ENCODE measurements at regions not wholly inside any gene's neighbourhood (a gene's known extent, or its start where the extent isn't known, plus 50 kb on each side); places are given as distances from the start of the nearest gene placed in this dataset.

GRCh38 chr13:64845110-64845509 lies 2385.0 kb downstream of the PCDH9 start:
- no peak for DNase-seq (ENCODE audit: extremely low spot score)
- ChIA-PET CTCF (interaction anchor here (0.7 kb wide), 1 partner anchor 13 kb away, joined by 3 read pairs; no protein-coding TSS in a partner anchor), POLR2A (no interaction called here)
- TF ChIP-seq ELF4 (IDR thresholded peaks at IDR 0.05) (no peak), LEF1 (IDR thresholded peaks at IDR 0.05; ENCODE audit: borderline replicate concordance) (no peak), ARNT (IDR thresholded peaks at IDR 0.05) (no peak), CTBP1 (IDR thresholded peaks at IDR 0.05; ENCODE audit: borderline replicate concordance) (no peak), HDGF (IDR thresholded peaks at IDR 0.05; ENCODE audit: borderline replicate concordance) (no peak), PKNOX1 (IDR thresholded peaks at IDR 0.05) (no peak), TARDBP (IDR thresholded peaks at IDR 0.05) (no peak), SP1 (IDR thresholded peaks at IDR 0.05) (no peak), FOXK2 (IDR thresholded peaks at IDR 0.05) (no peak), L3MBTL2 (conservative IDR thresholded peaks at IDR 0.05) (no peak; the same call in 1 of the 2 replicates), ZNF384 (IDR thresholded peaks at IDR 0.05) (no peak), SUZ12 (IDR thresholded peaks at IDR 0.05) (no peak), NFRKB (IDR thresholded peaks at IDR 0.05) (no peak), BHLHE40 (IDR thresholded peaks at IDR 0.05; ENCODE audit: borderline replicate concordance) (no peak), FOXA1 (IDR thresholded peaks at IDR 0.05) (no peak), FOXM1 (IDR thresholded peaks at IDR 0.05; ENCODE audit: borderline replicate concordance) (no peak)

- ChIA-PET CTCF (no interaction called here), POLR2A (no interaction called here)
- TF ChIP-seq SUZ12 (IDR thresholded peaks at IDR 0.05) (no peak), FOXK2 (IDR thresholded peaks at IDR 0.05) (no peak), FOXM1 (IDR thresholded peaks at IDR 0.05; ENCODE audit: borderline replicate concordance) (no peak), ZNF384 (IDR thresholded peaks at IDR 0.05) (no peak), FOXA1 (IDR thresholded peaks at IDR 0.05) (no peak), ELF4 (IDR thresholded peaks at IDR 0.05) (no peak), L3MBTL2 (conservative IDR thresholded peaks at IDR 0.05) (no peak), PKNOX1 (IDR thresholded peaks at IDR 0.05) (no peak), LEF1 (IDR thresholded peaks at IDR 0.05; ENCODE audit: borderline replicate concordance) (no peak), CTBP1 (IDR thresholded peaks at IDR 0.05; ENCODE audit: borderline replicate concordance) (no peak), SP1 (IDR thresholded peaks at IDR 0.05) (no peak), NFRKB (IDR thresholded peaks at IDR 0.05) (no peak)
- no peak for DNase-seq (ENCODE audit: extremely low spot score)
These were observed 2411.1 kb downstream of the PCDH9 start for GRCh38 chr13:64819081-64819480.

- ChIA-PET CTCF (no interaction called here), POLR2A (no interaction called here)
- TF ChIP-seq FOXA1 (IDR thresholded peaks at IDR 0.05) (no peak), PKNOX1 (IDR thresholded peaks at IDR 0.05) (no peak), ZNF384 (IDR thresholded peaks at IDR 0.05) (no peak), LEF1 (IDR thresholded peaks at IDR 0.05; ENCODE audit: borderline replicate concordance) (no peak), BHLHE40 (IDR thresholded peaks at IDR 0.05; ENCODE audit: borderline replicate concordance) (no peak), CTBP1 (IDR thresholded peaks at IDR 0.05; ENCODE audit: borderline replicate concordance) (no peak), NFRKB (IDR thresholded peaks at IDR 0.05) (no peak), HDGF (IDR thresholded peaks at IDR 0.05; ENCODE audit: borderline replicate concordance) (no peak), ELF4 (IDR thresholded peaks at IDR 0.05) (no peak), SUZ12 (IDR thresholded peaks at IDR 0.05) (no peak), FOXK2 (IDR thresholded peaks at IDR 0.05) (no peak), SP1 (IDR thresholded peaks at IDR 0.05) (no peak), ARNT (IDR thresholded peaks at IDR 0.05) (no peak)
- DNase-seq (ENCODE audit: extremely low spot score) = no peak
These were observed 2412.4 kb downstream of the PCDH9 start for GRCh38 chr13:64817691-64818090.

GRCh38 chr13:64810750-64811149 lies 2419.4 kb downstream of the PCDH9 start:
- DNase-seq (ENCODE audit: extremely low spot score) = no peak

GRCh38 chr13:64808704-64809103 lies 2421.4 kb downstream of the PCDH9 start:
- ChIA-PET POLR2A (no interaction called here), CTCF (no interaction called here)
- no peak for TF ChIP-seq NFRKB (IDR thresholded peaks at IDR 0.05)
- no peak for TF ChIP-seq SUZ12 (IDR thresholded peaks at IDR 0.05)
- no peak for TF ChIP-seq HDGF (IDR thresholded peaks at IDR 0.05; ENCODE audit: borderline replicate concordance)
- no peak for TF ChIP-seq CTBP1 (IDR thresholded peaks at IDR 0.05; ENCODE audit: borderline replicate concordance)
- no peak for TF ChIP-seq ELF4 (IDR thresholded peaks at IDR 0.05)
- no peak for TF ChIP-seq ZNF384 (IDR thresholded peaks at IDR 0.05)
- TF ChIP-seq PKNOX1 (IDR thresholded peaks at IDR 0.05) = no peak
- TF ChIP-seq FOXA1 (IDR thresholded peaks at IDR 0.05) = no peak
- TF ChIP-seq ARNT (IDR thresholded peaks at IDR 0.05) = no peak
- TF ChIP-seq BHLHE40 (IDR thresholded peaks at IDR 0.05; ENCODE audit: borderline replicate concordance) = no peak
- no peak for TF ChIP-seq TARDBP (IDR thresholded peaks at IDR 0.05)
- TF ChIP-seq LEF1 (IDR thresholded peaks at IDR 0.05; ENCODE audit: borderline replicate concordance) = no peak
- no peak for TF ChIP-seq L3MBTL2 (conservative IDR thresholded peaks at IDR 0.05)
- TF ChIP-seq SP1 (IDR thresholded peaks at IDR 0.05) = no peak
- TF ChIP-seq FOXM1 (IDR thresholded peaks at IDR 0.05; ENCODE audit: borderline replicate concordance) = no peak
- no peak for TF ChIP-seq FOXK2 (IDR thresholded peaks at IDR 0.05)
- DNase-seq (ENCODE audit: extremely low spot score) = no peak

More at GRCh38 chr13:64810750-64811149, 2419.4 kb downstream of the PCDH9 start:
- CTCF ChIA-PET = no interaction called here
- POLR2A ChIA-PET = no interaction called here
- TF ChIP-seq LEF1 (IDR thresholded peaks at IDR 0.05; ENCODE audit: borderline replicate concordance) = no peak
- TF ChIP-seq FOXA1 (IDR thresholded peaks at IDR 0.05) = no peak
- no peak for TF ChIP-seq NFRKB (IDR thresholded peaks at IDR 0.05)
- no peak for TF ChIP-seq BHLHE40 (IDR thresholded peaks at IDR 0.05; ENCODE audit: borderline replicate concordance)
- TF ChIP-seq ELF4 (IDR thresholded peaks at IDR 0.05) = no peak
- TF ChIP-seq SP1 (IDR thresholded peaks at IDR 0.05) = no peak
- no peak for TF ChIP-seq CTBP1 (IDR thresholded peaks at IDR 0.05; ENCODE audit: borderline replicate concordance)
- TF ChIP-seq FOXM1 (IDR thresholded peaks at IDR 0.05; ENCODE audit: borderline replicate concordance) = no peak
- TF ChIP-seq TARDBP (IDR thresholded peaks at IDR 0.05) = no peak
- no peak for TF ChIP-seq L3MBTL2 (conservative IDR thresholded peaks at IDR 0.05)
- TF ChIP-seq FOXK2 (IDR thresholded peaks at IDR 0.05) = no peak
- no peak for TF ChIP-seq PKNOX1 (IDR thresholded peaks at IDR 0.05)
- no peak for TF ChIP-seq ARNT (IDR thresholded peaks at IDR 0.05)
- no peak for TF ChIP-seq HDGF (IDR thresholded peaks at IDR 0.05; ENCODE audit: borderline replicate concordance)
- TF ChIP-seq ZNF384 (IDR thresholded peaks at IDR 0.05) = no peak
- no peak for TF ChIP-seq SUZ12 (IDR thresholded peaks at IDR 0.05)

Data from HEK293T (cell line).